ENCODE measurements at regions not wholly inside any gene's neighbourhood (a gene's known extent, or its start where the extent isn't known, plus 50 kb on each side); places are given as distances from the start of the nearest gene placed in this dataset.

DNA sequence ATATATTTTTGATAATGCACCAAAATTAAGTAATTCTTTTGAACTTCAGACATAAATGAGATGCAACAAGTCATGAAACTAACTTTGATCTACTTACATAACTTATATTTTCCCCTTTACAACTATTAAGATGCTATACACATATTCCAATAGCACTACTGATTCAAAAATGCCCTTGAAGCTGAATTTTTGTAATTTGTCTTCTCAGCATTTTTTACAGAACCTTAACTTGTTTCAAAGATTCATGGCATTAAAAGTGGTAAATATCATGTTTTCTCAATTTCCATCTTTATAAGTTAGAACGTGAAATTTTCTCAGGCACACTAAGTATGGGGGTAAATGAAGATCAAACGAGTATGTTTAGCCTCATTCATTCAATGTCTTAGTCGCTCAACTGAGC is 460.0 kb upstream of the FAM241A start:
- TF ChIP-seq, protein P1, sequence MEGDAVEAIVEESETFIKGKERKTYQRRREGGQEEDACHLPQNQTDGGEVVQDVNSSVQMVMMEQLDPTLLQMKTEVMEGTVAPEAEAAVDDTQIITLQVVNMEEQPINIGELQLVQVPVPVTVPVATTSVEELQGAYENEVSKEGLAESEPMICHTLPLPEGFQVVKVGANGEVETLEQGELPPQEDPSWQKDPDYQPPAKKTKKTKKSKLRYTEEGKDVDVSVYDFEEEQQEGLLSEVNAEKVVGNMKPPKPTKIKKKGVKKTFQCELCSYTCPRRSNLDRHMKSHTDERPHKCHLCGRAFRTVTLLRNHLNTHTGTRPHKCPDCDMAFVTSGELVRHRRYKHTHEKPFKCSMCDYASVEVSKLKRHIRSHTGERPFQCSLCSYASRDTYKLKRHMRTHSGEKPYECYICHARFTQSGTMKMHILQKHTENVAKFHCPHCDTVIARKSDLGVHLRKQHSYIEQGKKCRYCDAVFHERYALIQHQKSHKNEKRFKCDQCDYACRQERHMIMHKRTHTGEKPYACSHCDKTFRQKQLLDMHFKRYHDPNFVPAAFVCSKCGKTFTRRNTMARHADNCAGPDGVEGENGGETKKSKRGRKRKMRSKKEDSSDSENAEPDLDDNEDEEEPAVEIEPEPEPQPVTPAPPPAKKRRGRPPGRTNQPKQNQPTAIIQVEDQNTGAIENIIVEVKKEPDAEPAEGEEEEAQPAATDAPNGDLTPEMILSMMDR (IDR thresholded peaks at IDR 0.05): no peak
- TF ChIP-seq POLR2A (IDR thresholded peaks at IDR 0.05): no peak

Data from right lobe of liver (tissue), 4 donors.